ENCODE measurements at regions not wholly inside any gene's neighbourhood (a gene's known extent, or its start where the extent isn't known, plus 50 kb on each side); places are given as distances from the start of the nearest gene placed in this dataset.

- TF ChIP-seq RAD21 (IDR thresholded peaks at IDR 0.05; ENCODE audit: low read length): no peak
- no peak for TF ChIP-seq FOS (IDR thresholded peaks at IDR 0.05; ENCODE audit: low read depth, low read length)
- no peak for TF ChIP-seq CTCF (conservative IDR thresholded peaks at IDR 0.05; ENCODE audit: low read depth, low read length)
- TF ChIP-seq RFX5 (IDR thresholded peaks at IDR 0.05; ENCODE audit: low read depth, low read length): no peak
- no peak for TF ChIP-seq MXI1 (IDR thresholded peaks at IDR 0.05; ENCODE audit: borderline replicate concordance, low read depth, low read length)
- no peak for TF ChIP-seq POLR2A (IDR thresholded peaks at IDR 0.05; ENCODE audit: low read depth, low read length)
- no peak for TF ChIP-seq CEBPB (IDR thresholded peaks at IDR 0.05; ENCODE audit: low read depth, low read length)
- no peak for TF ChIP-seq NFE2L2 (IDR thresholded peaks at IDR 0.05; ENCODE audit: low read depth, low read length)
- TF ChIP-seq SMC3 (IDR thresholded peaks at IDR 0.05; ENCODE audit: low read depth, low read length): no peak
- TF ChIP-seq, protein P1, sequence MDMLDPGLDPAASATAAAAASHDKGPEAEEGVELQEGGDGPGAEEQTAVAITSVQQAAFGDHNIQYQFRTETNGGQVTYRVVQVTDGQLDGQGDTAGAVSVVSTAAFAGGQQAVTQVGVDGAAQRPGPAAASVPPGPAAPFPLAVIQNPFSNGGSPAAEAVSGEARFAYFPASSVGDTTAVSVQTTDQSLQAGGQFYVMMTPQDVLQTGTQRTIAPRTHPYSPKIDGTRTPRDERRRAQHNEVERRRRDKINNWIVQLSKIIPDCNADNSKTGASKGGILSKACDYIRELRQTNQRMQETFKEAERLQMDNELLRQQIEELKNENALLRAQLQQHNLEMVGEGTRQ (IDR thresholded peaks at IDR 0.05; ENCODE audit: low read depth, low read length): no peak
- TF ChIP-seq RCOR1 (IDR thresholded peaks at IDR 0.05; ENCODE audit: insufficient replicate concordance, low read length): no peak
- no peak for TF ChIP-seq ELK1 (IDR thresholded peaks at IDR 0.05; ENCODE audit: borderline replicate concordance, low read depth, low read length)
- TF ChIP-seq CHD1 (IDR thresholded peaks at IDR 0.05; ENCODE audit: low read depth, low read length): no peak
Measured at GRCh38 chr13:102536196-102536595, 60.6 kb upstream of the TPP2 start.

All from IMR-90 (cell line).